ENCODE measurements at regions not wholly inside any gene's neighbourhood (a gene's known extent, or its start where the extent isn't known, plus 50 kb on each side); places are given as distances from the start of the nearest gene placed in this dataset.

- TF ChIP-seq KAT7 (CRISPR knock-in tag; IDR thresholded peaks at IDR 0.05; ENCODE audit: borderline replicate concordance) = no peak
- no peak for TF ChIP-seq ZNF583 (CRISPR knock-in tag; IDR thresholded peaks at IDR 0.05)
- TF ChIP-seq ZNF121 (CRISPR knock-in tag; conservative IDR thresholded peaks at IDR 0.05) = no peak
- TF ChIP-seq SIX5 (IDR thresholded peaks at IDR 0.05; ENCODE audit: borderline replicate concordance in 1 of 2, insufficient read depth in 1 of 2, low read depth in 1 of 2, low read length in 2 of 2) = no peak
- no peak for TF ChIP-seq ILK (tag; IDR thresholded peaks at IDR 0.05; ENCODE audit: borderline replicate concordance, low read depth)
- TF ChIP-seq CBX5 (IDR thresholded peaks at IDR 0.05; ENCODE audit: borderline replicate concordance, low read depth) = no peak
- TF ChIP-seq ZBTB34 (CRISPR knock-in tag; IDR thresholded peaks at IDR 0.05) = no peak
- no peak for TF ChIP-seq NFIC (IDR thresholded peaks at IDR 0.05)
- TF ChIP-seq TARDBP (IDR thresholded peaks at IDR 0.05) = no peak
Measured at GRCh38 chr10:123377883-123378282, 223.7 kb downstream of the BUB3 start (continued).

DNA sequence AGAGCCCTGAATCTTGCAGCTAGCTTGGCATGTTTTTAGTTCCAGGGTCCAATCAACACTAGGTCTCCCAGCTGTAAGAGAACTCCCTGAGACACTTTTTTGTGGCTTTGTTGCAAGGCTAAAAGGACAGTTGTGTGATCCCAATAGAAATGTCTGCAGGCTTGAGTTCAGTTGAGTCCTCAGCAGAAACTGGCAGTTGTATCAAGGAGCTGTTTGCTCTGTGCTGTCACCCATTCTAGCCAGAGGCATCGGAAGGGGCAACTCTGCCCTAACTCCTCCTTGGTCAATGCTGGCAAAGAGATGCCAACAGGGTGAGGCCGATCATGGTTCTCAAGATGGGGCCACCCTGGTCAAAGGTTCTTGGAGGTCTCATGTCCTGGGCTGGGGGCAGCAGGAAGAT is 224.1 kb downstream of the BUB3 start:
- no peak overlapping the region for H3K4me3 ChIP-seq
- no peaks in the 10 kb centered on the region for H3K36me3 ChIP-seq (ENCODE audit: control insufficient read depth, insufficient read depth, low read length)
- no peak overlapping the region for H3K9ac ChIP-seq (ENCODE audit: insufficient read depth in 1 of 2, low read depth in 2 of 2, low read length in 2 of 2)
- no peak for FAIRE-seq
- DNase-seq (ENCODE audit: extremely low read depth in 1 of 4, low spot score in 3 of 4) = no peak
- intact Hi-C loops (cut with micrococcal nuclease) = no loop called here
- H3K9me1 ChIP-seq (ENCODE audit: control insufficient read depth, insufficient read depth, low read length) = no peaks in the 10 kb centered on the region
- ChIA-PET POLR2A (no interaction called here), CTCF (ENCODE audit: low intra/inter-chr PET ratio) (no interaction called here)
- no peaks in the 10 kb centered on the region for H3K9me3 ChIP-seq (replicated peaks; ENCODE audit: control insufficient read depth, insufficient read depth, low read depth, low read length)
- H3K4me2 ChIP-seq (ENCODE audit: insufficient read depth, low read length) = no peak overlapping the region
- no peaks in the 10 kb centered on the region for H3K79me2 ChIP-seq (ENCODE audit: control insufficient read depth, insufficient read depth, low read length)
- H4K20me1 ChIP-seq (replicated peaks; ENCODE audit: control insufficient read depth, insufficient read depth, low read length) = no peaks in the 10 kb centered on the region
- H3K27ac ChIP-seq (ENCODE audit: extremely low read depth, low read depth, low read length) = no peak overlapping the region
- ATAC-seq = no peak
- no peaks in the 10 kb centered on the region for H3K4me1 ChIP-seq (replicated peaks in 1 of 2; ENCODE audit: control insufficient read depth in 2 of 2, insufficient read depth in 2 of 2, low read length in 2 of 2)
- no TSS peak for BruUV-seq (replicated peaks)
- H3K27me3 ChIP-seq (ENCODE audit: control insufficient read depth in 2 of 2, insufficient read depth in 2 of 2, low read length in 2 of 2) = peaks cover 0 to 3% of the 10 kb centered on the region in 2 experiments; a peak in 1 of 5 replicates
- no peak overlapping the region for H2AFZ ChIP-seq (ENCODE audit: low read depth, low read length)
- WGBS (ENCODE audit: insufficient coverage, low coverage, missing lambda C conversion rate) = 5% methylated on average over 2 of the region's 2 CpGs
- in situ Hi-C loops (cut with MboI) = no loop called here
- TF ChIP-seq, protein P1, sequence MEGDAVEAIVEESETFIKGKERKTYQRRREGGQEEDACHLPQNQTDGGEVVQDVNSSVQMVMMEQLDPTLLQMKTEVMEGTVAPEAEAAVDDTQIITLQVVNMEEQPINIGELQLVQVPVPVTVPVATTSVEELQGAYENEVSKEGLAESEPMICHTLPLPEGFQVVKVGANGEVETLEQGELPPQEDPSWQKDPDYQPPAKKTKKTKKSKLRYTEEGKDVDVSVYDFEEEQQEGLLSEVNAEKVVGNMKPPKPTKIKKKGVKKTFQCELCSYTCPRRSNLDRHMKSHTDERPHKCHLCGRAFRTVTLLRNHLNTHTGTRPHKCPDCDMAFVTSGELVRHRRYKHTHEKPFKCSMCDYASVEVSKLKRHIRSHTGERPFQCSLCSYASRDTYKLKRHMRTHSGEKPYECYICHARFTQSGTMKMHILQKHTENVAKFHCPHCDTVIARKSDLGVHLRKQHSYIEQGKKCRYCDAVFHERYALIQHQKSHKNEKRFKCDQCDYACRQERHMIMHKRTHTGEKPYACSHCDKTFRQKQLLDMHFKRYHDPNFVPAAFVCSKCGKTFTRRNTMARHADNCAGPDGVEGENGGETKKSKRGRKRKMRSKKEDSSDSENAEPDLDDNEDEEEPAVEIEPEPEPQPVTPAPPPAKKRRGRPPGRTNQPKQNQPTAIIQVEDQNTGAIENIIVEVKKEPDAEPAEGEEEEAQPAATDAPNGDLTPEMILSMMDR (IDR thresholded peaks at IDR 0.05 in 2 of 3, conservative IDR thresholded peaks at IDR 0.05 in 1 of 3; ENCODE audit: insufficient read depth in 2 of 3, low read depth in 1 of 3, low read length in 3 of 3) = no peak
- TF ChIP-seq ZC3H11A (IDR thresholded peaks at IDR 0.05; ENCODE audit: low read depth, low read length) = no peak
- no peak for TF ChIP-seq FOXK1 (CRISPR knock-in tag; IDR thresholded peaks at IDR 0.05; ENCODE audit: borderline replicate concordance)
- TF ChIP-seq ELF4 (CRISPR knock-in tag; IDR thresholded peaks at IDR 0.05) = no peak
- no peak for TF ChIP-seq ZNF668 (CRISPR knock-in tag; IDR thresholded peaks at IDR 0.05)
- no peak for TF ChIP-seq BRF2 (IDR thresholded peaks at IDR 0.05; ENCODE audit: borderline replicate concordance, insufficient read depth, insufficient read length)
- TF ChIP-seq ZZZ3 (IDR thresholded peaks at IDR 0.05) = no peak
- TF ChIP-seq ZNF253 (CRISPR knock-in tag; conservative IDR thresholded peaks at IDR 0.05) = no peak
- TF ChIP-seq SIN3A (IDR thresholded peaks at IDR 0.05; ENCODE audit: borderline replicate concordance in 2 of 2, control insufficient read depth in 1 of 2, low read depth in 2 of 2, low read length in 2 of 2) = no peak
- no peak for TF ChIP-seq HDAC1 (IDR thresholded peaks at IDR 0.05)
- no peak for TF ChIP-seq SAFB2 (IDR thresholded peaks at IDR 0.05; ENCODE audit: borderline replicate concordance, low read depth, low read length, severe bottlenecking)
